ENCODE measurements at regions not wholly inside any gene's neighbourhood (a gene's known extent, or its start where the extent isn't known, plus 50 kb on each side); places are given as distances from the start of the nearest gene placed in this dataset.
A peak's percentile ranks its signal among the peaks of the same experiment; 100 is the strongest.

DNA sequence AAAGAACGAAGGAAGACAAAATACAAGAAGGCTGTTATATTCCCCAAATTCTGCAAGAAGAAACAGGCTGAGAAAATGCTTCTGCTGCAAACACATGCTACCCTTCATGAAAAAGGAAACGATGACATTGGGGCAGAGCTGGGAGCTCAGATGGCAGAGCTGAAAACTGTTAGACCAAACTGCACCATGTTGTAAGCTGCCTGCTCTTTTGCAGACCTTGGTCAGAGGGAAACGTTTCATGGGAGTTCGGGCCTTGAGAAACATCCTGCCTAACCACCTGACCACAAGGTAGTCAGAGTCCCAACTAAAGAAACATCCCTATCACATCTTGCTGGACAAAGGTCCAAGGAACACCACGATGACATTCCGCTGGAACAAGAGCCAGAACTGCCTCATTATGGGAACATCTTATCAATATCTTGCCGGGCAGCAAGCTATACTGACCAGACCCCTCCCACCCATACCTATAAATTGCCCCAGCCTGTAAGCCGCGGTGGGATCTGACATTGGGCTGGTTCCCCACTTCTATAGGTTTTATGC lies 110.7 kb upstream of the CTSC start:
- no peak for DNase-seq

DNA sequence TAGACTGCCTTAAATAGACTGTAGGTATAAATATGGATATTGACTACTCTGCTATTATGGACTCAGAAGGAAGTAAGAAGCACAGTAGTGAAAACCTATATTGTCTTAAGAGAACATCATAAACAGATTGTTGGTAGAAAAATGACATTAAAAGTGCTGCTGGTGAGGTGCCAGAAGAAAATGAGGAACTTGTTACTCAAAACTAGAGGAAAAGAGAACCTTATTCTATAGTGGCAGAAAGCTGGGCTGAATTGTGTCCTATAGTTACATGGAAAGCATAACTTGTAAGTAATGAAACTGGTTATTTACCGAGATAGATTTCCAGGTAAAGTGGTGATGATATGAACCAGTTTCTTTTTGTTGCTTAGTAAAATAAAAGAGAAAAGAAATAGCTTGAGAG lies 109.7 kb upstream of the CTSC start:
- DNase-seq: no peak

- no peak for DNase-seq
These were observed 101.8 kb upstream of the CTSC start for GRCh38 chr11:88439356-88439755.

GRCh38 chr11:88438721-88439120 lies 101.2 kb upstream of the CTSC start:
- no peak for DNase-seq

- DNase-seq: no peak
These were observed 97.9 kb upstream of the CTSC start for GRCh38 chr11:88435415-88435814.

DNA sequence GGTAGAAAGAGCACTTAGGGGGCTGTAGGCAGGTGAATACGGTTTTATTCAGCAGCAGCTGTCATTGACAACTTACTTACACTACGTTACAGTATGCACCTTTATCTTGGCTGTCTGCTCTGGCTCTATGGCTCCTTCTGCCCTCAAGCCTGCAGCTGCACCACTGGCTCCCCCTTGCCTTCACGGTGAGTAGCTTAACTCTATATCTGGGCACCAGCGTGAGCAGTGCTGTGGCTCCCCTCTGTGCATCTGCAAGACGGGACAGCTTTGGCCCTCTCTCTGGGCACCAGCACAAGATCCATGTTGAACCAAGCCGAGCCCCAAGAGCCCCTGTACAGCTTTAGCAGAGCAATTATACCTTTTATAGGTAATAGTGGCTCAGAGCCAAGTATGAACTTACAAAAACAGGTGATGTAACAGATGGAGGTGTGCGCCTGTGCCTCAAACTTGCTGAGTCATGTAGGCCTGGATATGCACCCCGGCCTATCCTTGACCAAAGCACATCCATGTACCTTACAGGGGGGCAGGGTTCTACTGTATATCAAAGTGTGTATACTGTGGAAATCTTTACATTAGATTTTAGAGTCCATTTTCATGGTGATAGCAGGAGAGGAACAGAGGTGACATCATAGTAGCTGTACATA lies 96.9 kb upstream of the CTSC start:
- no peak for DNase-seq

DNA sequence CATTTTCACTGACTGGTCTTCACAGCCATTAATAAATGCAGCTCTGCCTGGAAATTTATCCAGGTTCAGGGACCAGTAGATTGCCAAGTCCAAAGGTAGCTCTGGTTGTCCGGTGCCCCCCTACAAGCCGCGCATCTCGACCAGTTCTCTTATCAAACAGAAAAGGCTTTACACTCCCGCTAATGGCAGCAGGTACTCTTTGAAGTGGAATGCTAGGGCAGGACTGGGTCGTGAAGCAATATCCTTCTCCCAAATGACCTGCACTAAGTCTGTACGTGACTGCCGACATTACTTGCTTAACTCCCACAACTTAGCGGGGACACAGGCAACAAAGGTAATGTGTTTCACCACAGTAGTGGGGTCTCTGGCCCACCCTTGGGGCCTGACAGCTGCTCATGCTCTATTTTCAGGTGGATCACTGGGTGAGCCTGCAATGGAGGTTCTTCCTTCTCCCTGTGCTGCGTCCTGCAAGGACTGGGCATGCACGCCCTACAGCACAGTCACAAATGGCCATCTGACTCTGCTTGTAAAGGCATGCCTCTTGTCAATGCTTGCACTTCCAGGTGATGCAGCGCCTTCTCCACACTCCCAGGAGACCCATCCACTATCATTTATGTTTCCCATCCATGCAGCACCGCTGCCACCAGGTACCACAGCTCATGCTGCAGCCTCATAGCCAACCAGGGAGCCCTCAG lies 96.1 kb upstream of the CTSC start:
- no peak for DNase-seq

GRCh38 chr11:88431675-88432341 lies 94.3 kb upstream of the CTSC start:
- no peak for DNase-seq

DNA sequence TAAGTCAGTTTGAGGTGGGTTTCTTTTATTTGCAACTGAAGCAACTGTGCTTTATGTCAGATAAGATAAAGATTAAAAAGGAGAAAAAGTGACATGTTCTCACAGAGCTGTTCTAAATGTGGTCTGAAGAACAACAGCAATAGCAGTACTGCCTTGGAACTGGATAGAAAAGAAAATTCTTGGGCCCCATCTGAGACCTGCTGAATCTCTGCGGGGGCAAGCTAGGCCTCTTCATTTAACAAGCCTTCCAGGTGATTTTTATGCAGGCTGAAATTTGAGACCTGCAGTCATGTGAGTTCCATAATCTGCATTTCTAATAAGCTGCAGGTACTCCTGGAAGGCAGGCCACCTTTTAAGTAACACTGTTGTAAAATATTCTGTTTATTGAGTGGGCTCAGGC lies 91.4 kb upstream of the CTSC start:
- no peak for DNase-seq

- DNase-seq: no peak
These were observed 90.2 kb upstream of the CTSC start for GRCh38 chr11:88427719-88428118.

- no peak for DNase-seq
These were observed 87.3 kb upstream of the CTSC start for GRCh38 chr11:88424881-88425280.

DNA sequence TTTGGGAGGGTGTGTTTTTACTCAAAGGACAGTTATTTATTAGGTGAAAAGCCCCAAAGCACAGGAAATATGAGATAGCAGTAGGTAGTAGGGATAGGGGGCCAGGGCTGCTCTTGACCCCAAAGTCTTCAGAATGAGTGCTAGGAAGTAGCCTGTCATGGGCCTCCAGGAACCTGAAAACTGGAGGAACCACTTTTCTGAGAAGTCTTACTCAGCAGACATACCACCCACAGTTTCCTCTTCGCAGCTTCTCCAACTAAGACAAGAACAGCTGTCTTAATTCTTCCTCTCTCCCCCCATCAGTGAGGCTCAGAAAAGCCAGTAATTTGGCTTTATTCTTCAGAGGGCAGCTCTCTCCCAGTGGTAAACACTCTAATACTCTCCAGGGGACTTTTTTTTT lies 84.0 kb upstream of the CTSC start:
- DNase-seq: peak in 6 of 58 donors; percentile 5 to 45 (median 9)

DNA sequence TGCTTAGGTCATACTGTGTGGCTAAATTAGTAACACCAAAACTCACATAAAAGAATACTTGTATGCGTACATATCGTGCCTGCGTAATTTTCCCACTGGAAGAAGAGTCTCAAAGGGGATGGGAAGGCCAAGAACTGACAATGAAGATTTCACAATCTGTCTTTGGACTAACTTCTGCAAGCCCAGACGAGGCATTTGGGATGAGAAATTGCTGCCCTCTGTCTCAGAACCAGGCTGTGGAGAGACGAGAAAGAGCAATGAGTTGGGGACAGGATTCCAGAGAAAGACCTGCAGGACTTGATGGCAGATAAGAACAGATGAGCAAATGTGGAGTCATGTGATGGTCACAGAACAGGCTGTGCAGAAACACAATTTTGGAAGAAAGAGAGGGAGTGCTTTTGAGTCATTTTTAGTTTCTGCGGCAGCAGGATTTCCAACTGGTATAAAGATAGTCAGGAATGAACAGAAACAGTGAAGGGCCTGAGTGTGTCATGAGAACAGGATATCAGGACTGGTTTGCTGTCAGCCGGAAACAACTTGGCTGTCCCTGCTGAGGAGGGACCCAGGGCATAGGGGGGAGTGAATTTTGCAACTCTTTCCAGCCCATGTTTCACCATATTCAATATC lies 82.7 kb upstream of the CTSC start:
- DNase-seq: peak in 6 of 58 donors; percentile 1 to 58 (median 10)

- DNase-seq: no peak
These were observed 81.0 kb upstream of the CTSC start for GRCh38 chr11:88418508-88418907.

GRCh38 chr11:88415495-88415894 lies 78.0 kb upstream of the CTSC start:
- DNase-seq: no peak

- no peak for DNase-seq
These were observed 77.5 kb upstream of the CTSC start for GRCh38 chr11:88414981-88415413.

GRCh38 chr11:88414385-88414861 lies 76.9 kb upstream of the CTSC start:
- peak in 2 of 58 donors; percentile 6 to 10 for DNase-seq

GRCh38 chr11:88411265-88411664 lies 73.7 kb upstream of the CTSC start:
- no peak for DNase-seq

- no peak for DNase-seq
These were observed 73.1 kb upstream of the CTSC start for GRCh38 chr11:88410656-88411055.

DNA sequence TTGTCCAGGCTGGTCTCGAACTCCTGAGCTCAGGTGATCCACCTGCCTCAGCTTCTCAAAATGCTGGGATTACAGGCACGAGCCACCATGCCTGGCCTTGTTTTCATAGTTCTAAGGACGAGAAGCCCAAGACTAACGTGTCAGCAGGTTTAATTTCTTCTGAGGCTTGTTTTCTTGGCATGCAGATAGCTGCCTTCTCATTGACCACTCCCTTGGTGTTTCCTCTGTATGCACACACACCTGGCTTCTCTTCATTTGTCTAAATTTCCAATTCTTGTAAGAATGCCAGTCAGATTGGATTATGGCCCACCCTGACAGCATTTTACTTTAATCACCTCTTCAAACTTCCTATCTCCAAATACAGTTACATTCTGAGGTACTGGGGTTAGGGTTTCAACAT lies 72.5 kb upstream of the CTSC start:
- no peak for DNase-seq

DNA sequence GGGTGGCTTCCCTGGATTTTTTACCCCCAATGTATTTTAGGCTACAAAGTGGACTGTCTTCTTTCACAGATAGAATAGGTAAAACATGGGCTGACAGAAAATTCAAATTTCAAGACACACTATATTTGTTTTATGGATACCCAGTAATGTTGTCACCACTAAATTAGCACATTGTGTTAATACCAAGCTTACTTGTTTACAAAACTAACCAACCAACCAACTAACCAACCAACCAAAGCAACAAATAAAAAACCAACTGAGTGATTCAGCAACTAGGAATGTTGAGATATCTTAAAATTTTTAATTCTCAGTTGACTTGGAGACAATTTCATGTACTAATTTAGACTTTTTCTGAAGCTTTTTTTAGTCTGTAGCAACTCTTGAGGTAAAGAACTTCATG lies 69.3 kb upstream of the CTSC start:
- DNase-seq: no peak

- DNase-seq: no peak
These were observed 68.3 kb upstream of the CTSC start for GRCh38 chr11:88405853-88406252.

Data from anterior cingulate cortex (tissue), 58 donors.